HG03520 (cell line): ENCODE measurements at regions not wholly inside any gene's neighbourhood (a gene's known extent, or its start where the extent isn't known, plus 50 kb on each side); places are given as distances from the start of the nearest gene placed in this dataset.
A peak's percentile ranks its signal among the peaks of the same experiment; 100 is the strongest.

Source experiments
- ATAC-seq: cut with Tn5 transposase; IDR thresholded peaks from one replicate; pipeline ENCODE4 v1.9.1; 2021; ENCODE audit warnings: mild to moderate bottlenecking, moderate library complexity; ENCODE audit not compliant: unreplicated experiment

DNA sequence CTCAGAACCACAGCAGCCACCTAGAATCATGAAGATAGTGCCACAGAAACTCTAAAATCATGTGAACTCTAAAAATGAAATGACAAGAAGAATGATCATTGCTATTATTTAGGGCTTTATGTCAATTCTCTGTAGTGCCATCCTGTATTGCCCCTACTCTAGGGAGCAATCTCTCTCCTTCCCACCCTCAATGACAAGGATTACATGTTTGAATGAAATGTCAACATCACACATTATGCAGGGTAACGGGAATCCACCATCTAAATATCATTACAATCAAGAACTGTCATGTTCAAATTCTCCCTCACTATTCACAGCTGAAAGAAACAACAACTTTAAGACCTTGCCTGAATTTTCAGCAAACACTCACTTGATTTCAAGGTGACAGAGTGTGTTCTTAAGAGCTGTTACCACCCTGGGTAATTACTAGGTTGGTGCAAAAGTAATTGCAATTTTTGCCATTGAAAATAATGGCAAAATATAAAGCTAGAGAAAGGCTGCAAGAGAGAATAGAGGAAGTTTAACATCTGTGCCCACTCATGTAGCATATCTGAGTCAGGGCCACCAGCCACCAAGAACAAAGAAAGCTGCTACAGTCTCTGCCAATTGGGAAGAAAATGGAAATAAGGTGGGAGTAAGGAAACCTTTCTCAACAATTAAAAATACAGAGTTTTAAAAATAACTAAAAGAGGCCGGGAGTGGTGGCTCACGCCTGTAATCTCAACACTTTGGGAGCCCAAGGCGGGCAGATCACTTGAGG lies 112.8 kb upstream of the PSMD7 start:
- no peak for ATAC-seq

DNA sequence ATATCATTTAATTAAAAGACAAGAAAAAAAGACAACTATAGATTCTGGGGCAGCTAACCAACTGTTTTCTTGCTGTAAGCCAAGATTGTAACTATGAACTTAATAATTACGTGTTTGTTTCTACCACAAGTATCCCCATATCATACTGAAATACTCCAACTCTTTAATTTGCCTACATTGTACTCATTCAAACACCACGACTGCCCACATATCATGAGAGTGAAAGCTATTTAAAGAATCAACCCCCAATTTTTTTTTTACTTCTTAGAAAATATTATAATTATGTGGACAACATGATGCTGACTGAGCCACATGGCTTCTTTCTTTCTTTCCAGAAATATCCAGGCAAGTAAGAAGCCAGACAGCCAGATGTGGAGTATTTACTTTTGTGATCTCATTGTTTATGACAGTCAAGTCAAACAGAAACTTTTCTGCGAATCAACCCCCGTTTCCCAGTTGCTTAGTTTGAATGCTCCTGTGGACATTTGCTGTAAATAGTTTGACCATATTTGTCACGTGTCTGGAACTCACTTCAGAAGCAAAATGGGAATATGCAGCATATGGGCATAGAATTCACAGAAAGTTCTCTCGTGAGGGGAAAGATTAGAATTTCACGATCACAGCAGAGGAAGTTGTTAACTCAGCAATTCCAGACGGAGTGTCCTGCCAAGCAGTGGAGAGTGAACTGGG lies 126.8 kb upstream of the PSMD7 start:
- ATAC-seq, result no peak

DNA sequence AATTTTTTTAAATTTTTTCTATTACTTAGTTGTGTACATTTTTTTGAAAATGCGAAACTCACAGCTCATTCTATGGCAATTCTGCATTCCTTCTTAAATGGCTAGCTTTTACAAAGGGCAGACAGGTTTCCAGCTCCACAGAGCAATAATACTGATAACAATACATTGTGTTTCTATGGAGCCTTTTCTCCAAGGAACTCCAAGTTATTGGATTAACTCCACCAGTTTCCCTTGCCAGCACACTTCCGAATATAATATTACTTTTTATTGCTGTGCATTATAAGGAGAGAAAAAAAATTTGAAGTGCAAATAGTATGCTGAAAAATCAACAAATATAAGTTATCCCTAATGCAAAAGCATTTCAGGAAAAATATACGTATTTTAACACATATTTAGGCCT lies 127.5 kb upstream of the PSMD7 start:
- no peak for ATAC-seq

- ATAC-seq, result no peak
Measured at GRCh38 chr16:74168445-74168844, 128.2 kb upstream of the PSMD7 start.

DNA sequence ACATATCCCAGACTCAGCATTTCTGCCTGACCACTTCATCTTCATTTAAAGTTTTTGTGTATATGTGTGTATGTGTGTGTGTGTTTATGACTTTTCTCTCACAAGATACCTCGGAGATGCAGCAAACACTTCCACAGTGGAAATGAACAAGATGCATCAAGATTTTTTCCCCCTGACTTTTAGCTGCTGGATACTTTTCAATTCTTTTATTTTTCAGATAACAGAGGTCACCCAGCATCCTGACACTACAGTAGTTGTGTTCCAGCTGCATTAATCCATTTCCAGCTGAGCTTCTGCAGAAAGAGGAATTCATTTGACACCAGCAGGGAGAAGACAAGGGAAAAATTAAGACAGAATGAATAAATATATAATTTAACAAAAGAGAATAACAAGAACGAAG lies 130.2 kb upstream of the PSMD7 start:
- ATAC-seq, result no peak

DNA sequence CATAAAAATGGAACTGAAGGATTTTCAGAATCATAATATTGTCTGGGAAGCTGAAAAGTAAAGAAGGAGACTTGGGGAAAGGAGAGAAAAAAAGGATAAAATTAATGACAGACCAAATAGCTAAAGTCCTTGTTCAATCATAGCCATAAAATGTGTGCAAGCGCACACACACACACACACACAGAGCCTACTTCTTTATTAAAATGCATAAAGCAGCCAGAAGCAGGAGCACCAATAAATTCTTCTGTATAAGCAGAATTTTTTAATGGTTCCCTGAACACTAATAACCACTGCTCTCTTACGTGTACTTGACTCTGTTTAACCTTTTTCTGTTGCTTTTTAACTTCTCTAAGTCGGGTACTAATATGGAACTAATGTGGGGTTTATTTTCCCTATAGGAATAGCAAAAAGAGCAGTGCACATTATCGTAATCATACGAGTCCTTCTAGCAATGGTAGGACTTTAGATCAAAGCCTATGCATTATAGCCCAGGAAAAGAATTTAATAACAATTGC lies 131.0 kb upstream of the PSMD7 start:
- no peak for ATAC-seq

DNA sequence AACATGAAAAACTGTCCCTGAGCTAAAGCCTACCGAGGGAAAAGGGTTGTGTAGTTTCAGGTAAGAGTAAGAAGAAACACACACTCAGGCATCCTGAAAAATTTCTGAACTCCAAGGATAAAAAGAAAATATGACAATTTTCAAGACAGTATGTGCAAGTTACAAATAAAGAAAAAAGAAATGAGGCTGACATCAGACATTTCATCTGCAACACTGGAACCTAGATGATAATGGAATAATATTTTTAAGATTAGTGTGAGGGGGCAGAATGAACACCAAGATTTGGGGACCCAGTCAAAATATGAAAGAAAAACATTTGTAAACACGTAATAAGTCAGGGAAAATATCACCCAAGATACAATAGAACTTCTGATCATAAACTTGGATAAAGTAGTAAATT lies 135.9 kb upstream of the PSMD7 start:
- no peak for ATAC-seq

DNA sequence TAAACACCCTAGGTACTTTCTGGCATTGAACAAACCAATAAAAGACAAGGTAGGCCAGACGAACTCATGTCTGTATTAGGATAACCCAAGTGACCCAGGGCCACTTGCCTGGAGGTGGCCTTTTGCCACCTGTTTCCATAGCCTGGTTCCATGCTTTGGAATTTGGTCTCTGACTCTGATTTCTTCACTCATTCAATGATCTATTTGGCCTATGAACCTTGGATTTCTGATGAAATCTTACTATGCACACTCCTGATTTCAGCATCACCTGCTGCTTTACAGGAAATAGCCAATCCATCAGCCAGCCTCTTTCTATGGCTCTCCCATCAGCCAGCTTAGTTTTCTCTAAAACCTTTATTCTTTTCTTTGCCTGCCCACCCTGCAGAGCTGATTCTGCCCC lies 142.8 kb upstream of the PSMD7 start:
- no peak for ATAC-seq

GRCh38 chr16:74146643-74147042 lies 150.0 kb upstream of the PSMD7 start:
- ATAC-seq, result no peak

DNA sequence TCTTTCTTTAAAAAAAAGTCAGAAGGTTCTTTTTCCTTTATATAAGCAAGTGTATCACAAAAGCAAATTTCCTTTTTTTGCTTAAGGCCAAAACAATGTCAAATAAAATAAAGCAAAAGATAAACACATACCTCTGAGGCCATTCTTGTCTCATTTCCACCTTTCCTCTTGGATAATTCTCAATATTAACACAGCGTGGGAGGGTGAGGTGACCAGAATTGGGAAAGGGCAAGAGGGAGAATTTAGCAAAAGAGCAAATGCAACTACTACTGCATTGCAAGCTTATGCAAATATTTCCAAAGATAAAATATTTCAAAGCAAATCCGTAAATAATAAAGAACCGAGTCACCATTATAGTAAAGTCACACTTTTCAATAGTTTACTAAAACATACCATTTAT lies 153.4 kb upstream of the PSMD7 start:
- no peak for ATAC-seq

DNA sequence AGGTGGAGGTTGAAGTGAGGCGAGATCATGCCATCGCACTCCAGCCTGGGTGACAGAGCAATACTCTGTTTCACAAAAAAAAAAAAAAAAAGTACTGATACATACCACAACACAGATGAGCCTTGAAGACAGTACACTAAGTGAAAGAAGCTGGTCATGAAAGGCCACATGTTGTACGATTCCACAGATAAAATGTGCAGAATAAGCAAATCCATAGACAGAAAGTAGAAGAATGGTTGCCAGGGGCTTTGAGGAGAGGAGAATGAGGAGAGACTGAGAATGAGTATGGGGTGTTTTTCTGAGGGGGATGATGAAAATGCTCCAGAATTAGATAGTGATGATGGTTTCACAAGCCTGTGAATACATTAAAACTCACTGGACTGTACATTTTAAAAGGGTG lies 155.6 kb upstream of the PSMD7 start:
- ATAC-seq, result no peak

DNA sequence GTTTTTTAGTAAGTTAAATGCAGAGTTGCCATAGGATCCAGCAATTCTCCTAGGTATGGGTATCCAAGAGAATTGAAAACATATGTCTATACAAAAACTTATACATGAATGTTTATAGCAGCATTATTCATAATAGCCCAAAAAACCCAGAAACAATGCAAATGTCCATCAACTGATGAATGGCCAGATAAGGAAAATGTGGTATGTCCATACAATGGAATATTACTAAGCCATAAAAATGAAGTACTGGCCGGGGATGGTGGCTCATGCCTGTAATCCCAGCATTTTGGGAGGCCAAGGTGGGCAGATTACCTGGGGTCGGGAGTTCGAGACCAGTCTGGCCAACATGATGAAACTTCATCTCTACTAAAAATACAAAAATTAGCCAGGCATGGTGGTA lies 156.1 kb upstream of the PSMD7 start:
- ATAC-seq, result no peak

GRCh38 chr16:74123826-74124225 lies 172.8 kb upstream of the PSMD7 start:
- no peak for ATAC-seq

GRCh38 chr16:74123195-74123594 lies 173.4 kb upstream of the PSMD7 start:
- ATAC-seq, result no peak

DNA sequence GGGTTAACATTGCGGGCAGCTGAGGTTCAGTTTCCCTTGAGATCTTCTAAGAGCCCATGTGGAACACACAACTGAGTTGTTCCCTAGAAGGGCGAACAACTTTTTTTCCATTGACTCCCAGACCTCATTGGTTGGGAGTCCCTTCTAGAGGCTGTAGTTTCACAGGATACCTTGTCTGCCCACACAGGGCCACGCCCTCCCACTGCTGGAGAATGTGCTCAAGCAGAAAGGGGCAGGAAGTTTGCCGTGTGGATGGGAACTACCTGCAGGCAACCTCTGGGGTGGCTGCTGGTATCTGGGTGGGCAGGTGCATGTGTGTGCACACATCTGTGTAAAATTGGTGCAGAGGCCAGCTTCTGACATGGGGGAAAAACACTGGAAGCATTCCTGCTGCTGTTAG lies 178.8 kb upstream of the PSMD7 start:
- no peak for ATAC-seq

GRCh38 chr16:74113545-74113944 lies 183.1 kb upstream of the PSMD7 start:
- no peak for ATAC-seq

GRCh38 chr16:74111456-74111982 lies 185.1 kb upstream of the PSMD7 start:
- ATAC-seq, result no peak

GRCh38 chr16:74107795-74108610 lies 188.6 kb upstream of the PSMD7 start:
- peak; percentile 81 for ATAC-seq

DNA sequence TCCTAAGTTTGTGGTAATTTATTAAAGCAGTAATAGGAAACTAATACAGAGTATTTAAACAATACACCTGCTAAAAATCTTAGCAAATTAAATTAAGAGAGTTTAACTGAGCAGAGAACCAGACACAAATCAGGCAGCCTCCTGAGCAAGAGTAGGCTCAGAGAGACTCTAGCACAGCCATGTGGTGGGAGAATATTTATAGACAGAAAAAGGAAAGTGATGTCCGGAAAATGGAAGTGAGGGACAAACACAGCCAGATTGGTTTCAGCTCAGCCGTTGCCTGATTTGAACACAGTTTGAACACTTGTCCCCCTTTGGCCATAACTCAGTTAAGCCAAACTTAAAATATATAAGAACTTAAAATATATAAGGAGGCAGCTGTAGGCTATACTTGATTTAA lies 192.6 kb upstream of the PSMD7 start:
- ATAC-seq, result no peak

- no peak for ATAC-seq
Measured at GRCh38 chr16:74101379-74102137, 195.1 kb upstream of the PSMD7 start.
